ENCODE measurements at regions not wholly inside any gene's neighbourhood (a gene's known extent, or its start where the extent isn't known, plus 50 kb on each side); places are given as distances from the start of the nearest gene placed in this dataset.

DNA sequence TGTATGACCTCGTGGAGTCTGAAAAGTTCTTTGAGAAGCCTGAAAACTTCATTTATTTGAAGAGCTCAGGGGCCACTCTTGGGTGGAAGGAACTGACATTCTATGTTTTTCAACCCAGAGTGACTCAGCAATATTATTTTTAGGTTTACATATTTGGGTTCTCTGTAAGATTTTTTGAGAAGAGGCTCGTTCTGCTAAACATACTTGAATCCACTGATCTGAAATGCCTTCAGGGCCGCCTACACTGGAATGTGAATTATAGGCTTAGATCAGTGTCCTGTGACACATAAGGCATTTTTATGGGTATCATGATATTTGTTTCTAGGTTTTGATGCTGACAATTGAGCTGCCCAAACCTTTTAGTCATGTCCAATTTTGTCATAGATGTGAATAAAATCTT, 86.2 kb downstream of the PSAT1 start:
- no peak for TF ChIP-seq TAF7 (optimal IDR thresholded peaks at IDR 0.05; ENCODE audit: borderline replicate concordance, low read depth, low read length)
- no peak for TF ChIP-seq POLR2A (IDR thresholded peaks at IDR 0.05; ENCODE audit: control extremely low read depth in 1 of 2, low read depth in 2 of 2, low read length in 2 of 2)
- no peak for TF ChIP-seq EP300 (IDR thresholded peaks at IDR 0.05; ENCODE audit: borderline replicate concordance in 1 of 2, low read depth in 2 of 2, low read length in 2 of 2)
- TF ChIP-seq POLR2AphosphoS5 (IDR thresholded peaks at IDR 0.05; ENCODE audit: low read depth, low read length) = no peak
- TF ChIP-seq CEBPB (IDR thresholded peaks at IDR 0.05; ENCODE audit: low read depth, low read length) = no peak
- no peak for TF ChIP-seq GABPA (IDR thresholded peaks at IDR 0.05; ENCODE audit: borderline replicate concordance, insufficient read depth, low read length)
- TF ChIP-seq YY1 (IDR thresholded peaks at IDR 0.05; ENCODE audit: low read depth, low read length) = no peak
- no peak for TF ChIP-seq SP1 (IDR thresholded peaks at IDR 0.05; ENCODE audit: low read depth, low read length)
- TF ChIP-seq, protein P1, sequence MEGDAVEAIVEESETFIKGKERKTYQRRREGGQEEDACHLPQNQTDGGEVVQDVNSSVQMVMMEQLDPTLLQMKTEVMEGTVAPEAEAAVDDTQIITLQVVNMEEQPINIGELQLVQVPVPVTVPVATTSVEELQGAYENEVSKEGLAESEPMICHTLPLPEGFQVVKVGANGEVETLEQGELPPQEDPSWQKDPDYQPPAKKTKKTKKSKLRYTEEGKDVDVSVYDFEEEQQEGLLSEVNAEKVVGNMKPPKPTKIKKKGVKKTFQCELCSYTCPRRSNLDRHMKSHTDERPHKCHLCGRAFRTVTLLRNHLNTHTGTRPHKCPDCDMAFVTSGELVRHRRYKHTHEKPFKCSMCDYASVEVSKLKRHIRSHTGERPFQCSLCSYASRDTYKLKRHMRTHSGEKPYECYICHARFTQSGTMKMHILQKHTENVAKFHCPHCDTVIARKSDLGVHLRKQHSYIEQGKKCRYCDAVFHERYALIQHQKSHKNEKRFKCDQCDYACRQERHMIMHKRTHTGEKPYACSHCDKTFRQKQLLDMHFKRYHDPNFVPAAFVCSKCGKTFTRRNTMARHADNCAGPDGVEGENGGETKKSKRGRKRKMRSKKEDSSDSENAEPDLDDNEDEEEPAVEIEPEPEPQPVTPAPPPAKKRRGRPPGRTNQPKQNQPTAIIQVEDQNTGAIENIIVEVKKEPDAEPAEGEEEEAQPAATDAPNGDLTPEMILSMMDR (IDR thresholded peaks at IDR 0.05; ENCODE audit: control extremely low read depth in 1 of 3, insufficient read depth in 1 of 3, low read depth in 1 of 3, low read length in 3 of 3) = no peak
